Endothelial cell (in vitro differentiated cells): ENCODE measurements at regions not wholly inside any gene's neighbourhood (a gene's known extent, or its start where the extent isn't known, plus 50 kb on each side); places are given as distances from the start of the nearest gene placed in this dataset.

Source experiments
- DNase-seq: peaks from one replicate; pipeline ENCODE4 v3.0.0; 2021; ENCODE audit warnings: low spot score
- H3K27ac Mint-ChIP-seq: one replicate; pipeline ENCODE4 v1.8.0; 2021; ENCODE audit warnings: mixed read lengths, inconsistent platforms; ENCODE audit not compliant: unreplicated experiment
- H3K27me3 Mint-ChIP-seq: one replicate; pipeline ENCODE4 v1.8.0; 2021; ENCODE audit warnings: mild to moderate bottlenecking, moderate library complexity, mixed read lengths, inconsistent platforms; ENCODE audit not compliant: unreplicated experiment
- H3K36me3 Mint-ChIP-seq: one replicate; pipeline ENCODE4 v1.8.0; 2021; ENCODE audit warnings: mild to moderate bottlenecking, low read depth, mixed read lengths, inconsistent platforms; ENCODE audit not compliant: unreplicated experiment
- H3K4me1 Mint-ChIP-seq: one replicate; pipeline ENCODE4 v1.8.0; 2021; ENCODE audit warnings: mild to moderate bottlenecking, mixed read lengths, inconsistent platforms; ENCODE audit not compliant: unreplicated experiment
- H3K4me3 Mint-ChIP-seq: one replicate; pipeline ENCODE4 v1.8.0; 2021; ENCODE audit warnings: mild to moderate bottlenecking, mixed read lengths, inconsistent platforms; ENCODE audit not compliant: unreplicated experiment
- H3K9me3 Mint-ChIP-seq: one replicate; pipeline ENCODE4 v1.8.0; 2021; ENCODE audit warnings: mixed read lengths, inconsistent platforms; ENCODE audit not compliant: unreplicated experiment
- TF ChIP-seq, protein P1 (sequence below): fragments of 200-600 bp; sonication (generic); IDR thresholded peaks from one replicate; pipeline ENCODE4 v1.5.0; 2021; ENCODE audit warnings: antibody characterized with exemption; ENCODE audit not compliant: unreplicated experiment

GRCh38 chr5:158164296-158165047, 305.5 kb upstream of the CLINT1 start:
- Mint-ChIP-seq H3K27ac (no peak overlapping the region), H3K36me3 (no peaks in the 10 kb centered on the region), H3K4me1 (peaks cover 9% of the 10 kb centered on the region), H3K27me3 (peaks cover 2% of the 10 kb centered on the region), H3K4me3 (no peak overlapping the region), H3K9me3 (no peaks in the 10 kb centered on the region)
- DNase-seq, result no peak
- TF ChIP-seq, protein P1, sequence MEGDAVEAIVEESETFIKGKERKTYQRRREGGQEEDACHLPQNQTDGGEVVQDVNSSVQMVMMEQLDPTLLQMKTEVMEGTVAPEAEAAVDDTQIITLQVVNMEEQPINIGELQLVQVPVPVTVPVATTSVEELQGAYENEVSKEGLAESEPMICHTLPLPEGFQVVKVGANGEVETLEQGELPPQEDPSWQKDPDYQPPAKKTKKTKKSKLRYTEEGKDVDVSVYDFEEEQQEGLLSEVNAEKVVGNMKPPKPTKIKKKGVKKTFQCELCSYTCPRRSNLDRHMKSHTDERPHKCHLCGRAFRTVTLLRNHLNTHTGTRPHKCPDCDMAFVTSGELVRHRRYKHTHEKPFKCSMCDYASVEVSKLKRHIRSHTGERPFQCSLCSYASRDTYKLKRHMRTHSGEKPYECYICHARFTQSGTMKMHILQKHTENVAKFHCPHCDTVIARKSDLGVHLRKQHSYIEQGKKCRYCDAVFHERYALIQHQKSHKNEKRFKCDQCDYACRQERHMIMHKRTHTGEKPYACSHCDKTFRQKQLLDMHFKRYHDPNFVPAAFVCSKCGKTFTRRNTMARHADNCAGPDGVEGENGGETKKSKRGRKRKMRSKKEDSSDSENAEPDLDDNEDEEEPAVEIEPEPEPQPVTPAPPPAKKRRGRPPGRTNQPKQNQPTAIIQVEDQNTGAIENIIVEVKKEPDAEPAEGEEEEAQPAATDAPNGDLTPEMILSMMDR, result no peak

DNA sequence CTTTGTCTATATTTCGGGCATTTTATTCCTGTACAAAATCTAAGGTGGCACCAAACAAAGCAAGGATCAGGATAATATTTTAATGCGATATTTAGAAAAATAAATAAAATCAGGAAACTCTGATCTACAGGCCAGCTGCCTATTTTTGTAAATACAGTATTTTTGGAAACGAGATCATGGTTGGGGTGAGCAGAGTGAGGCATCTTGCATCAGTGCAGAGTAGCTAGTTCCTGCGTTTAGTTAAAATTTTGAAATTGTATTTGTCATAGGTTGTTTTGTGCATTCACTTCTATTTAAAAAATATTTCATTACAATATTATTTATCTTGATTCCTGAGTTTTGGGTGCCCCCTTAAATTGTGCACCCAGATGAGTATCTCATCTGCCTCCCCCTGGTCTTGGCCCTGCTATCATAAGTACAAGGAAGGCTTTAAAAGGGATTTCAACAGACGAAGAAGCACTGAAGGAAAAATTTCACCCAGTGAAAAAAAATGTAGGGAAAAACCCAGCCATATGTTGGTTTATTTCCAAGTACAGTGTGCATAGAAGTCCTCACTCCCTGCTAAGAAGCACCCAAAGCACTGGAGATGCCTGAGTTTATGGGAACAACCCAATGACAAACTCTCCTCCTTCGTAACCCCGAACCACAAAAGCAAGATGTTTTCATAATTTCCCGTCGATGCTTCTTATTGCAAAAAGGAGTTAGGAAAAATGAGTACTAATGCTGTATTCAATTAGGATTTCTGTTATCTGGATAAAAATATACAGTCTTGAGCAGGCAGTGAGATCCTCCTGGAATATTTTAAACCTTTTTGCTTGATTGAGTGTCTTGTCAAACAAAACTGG, 304.7 kb upstream of the CLINT1 start:
- no peak for DNase-seq
- H3K27me3 Mint-ChIP-seq, result peaks cover 5% of the 10 kb centered on the region
- no peak overlapping the region for H3K4me3 Mint-ChIP-seq
- no peaks in the 10 kb centered on the region for H3K36me3 Mint-ChIP-seq
- TF ChIP-seq, protein P1, result no peak
- no peak overlapping the region for H3K27ac Mint-ChIP-seq
- H3K4me1 Mint-ChIP-seq, result peaks cover 9% of the 10 kb centered on the region
- H3K9me3 Mint-ChIP-seq, result no peaks in the 10 kb centered on the region

DNA sequence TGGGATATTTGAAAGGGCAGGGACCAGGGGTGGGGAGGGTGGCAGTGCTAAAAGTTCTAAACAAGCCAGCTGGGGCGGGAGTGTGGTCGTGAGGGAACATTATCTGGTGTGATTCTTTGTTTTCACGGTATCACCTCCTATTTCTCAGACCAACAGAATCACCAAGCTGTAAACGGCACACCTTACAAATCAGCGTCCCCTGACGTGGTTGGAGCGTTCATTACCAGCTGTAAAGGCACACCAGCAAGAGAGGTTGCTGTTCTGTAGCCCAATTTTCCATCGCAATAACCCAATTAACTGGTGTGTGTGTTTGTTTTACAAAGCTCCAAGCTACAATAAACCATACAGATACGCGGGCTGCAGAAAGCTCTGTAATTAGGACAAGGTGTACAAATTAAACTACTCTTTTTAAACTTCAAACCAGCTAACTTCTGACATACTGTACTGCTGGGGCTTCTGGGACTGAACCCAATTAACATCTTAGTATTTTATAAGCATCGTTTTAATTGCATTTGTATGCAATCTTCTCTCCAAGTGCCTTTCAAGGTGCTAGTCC, 303.6 kb upstream of the CLINT1 start:
- TF ChIP-seq, protein P1, result no peak
- H3K36me3 Mint-ChIP-seq, result no peaks in the 10 kb centered on the region
- DNase-seq, result no peak
- no peak overlapping the region for H3K27ac Mint-ChIP-seq
- no peak overlapping the region for H3K4me3 Mint-ChIP-seq
- peaks cover 9% of the 10 kb centered on the region for H3K4me1 Mint-ChIP-seq
- H3K9me3 Mint-ChIP-seq, result no peaks in the 10 kb centered on the region
- peaks cover 3% of the 10 kb centered on the region for H3K27me3 Mint-ChIP-seq

DNA sequence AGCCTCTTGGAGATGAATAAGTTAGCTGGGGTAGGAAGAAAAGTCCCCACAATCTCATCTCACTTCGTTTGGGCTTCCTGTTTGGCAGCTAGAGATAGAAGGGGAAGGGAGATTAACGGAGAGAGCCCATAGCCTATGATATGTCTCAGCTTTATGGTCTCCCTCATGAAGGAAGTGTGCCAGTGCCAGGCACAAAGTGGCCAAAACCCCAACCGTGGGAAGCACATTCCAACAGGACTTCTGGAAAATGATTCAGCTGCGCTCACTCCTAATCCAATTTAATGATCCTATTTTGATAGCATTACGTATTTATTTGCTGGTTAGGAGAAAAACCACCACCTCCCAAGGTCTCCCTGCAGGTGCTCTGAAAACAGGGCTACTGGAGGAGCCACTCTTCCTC, 303.1 kb upstream of the CLINT1 start:
- Mint-ChIP-seq H3K4me3 (no peak overlapping the region), H3K4me1 (peaks cover 9% of the 10 kb centered on the region), H3K27me3 (peaks cover 3% of the 10 kb centered on the region), H3K36me3 (no peaks in the 10 kb centered on the region), H3K27ac (no peak overlapping the region), H3K9me3 (no peaks in the 10 kb centered on the region)
- TF ChIP-seq, protein P1, result no peak
- no peak for DNase-seq

DNA sequence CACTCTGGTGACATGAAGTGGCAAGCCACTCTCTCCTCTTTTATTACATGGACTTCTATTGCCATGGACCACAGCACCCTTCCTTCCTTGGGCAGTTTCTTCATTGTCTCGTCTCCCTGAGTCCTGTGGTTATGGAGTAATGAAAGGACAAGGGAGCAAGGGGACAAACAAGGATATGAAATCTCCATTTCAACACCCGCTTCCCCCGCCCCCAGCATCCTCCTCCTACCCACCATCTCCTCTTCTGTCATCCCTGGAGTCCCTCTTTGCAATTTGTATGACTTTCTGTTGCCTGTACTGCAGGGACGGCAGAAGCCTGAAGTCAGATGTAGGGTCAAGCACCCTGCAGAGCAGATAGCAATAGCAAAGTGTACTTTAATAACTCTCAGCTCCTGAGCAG, 300.7 kb upstream of the CLINT1 start:
- Mint-ChIP-seq H3K27me3 (peaks cover 3% of the 10 kb centered on the region), H3K27ac (no peak overlapping the region), H3K4me1 (no peaks in the 10 kb centered on the region), H3K9me3 (no peaks in the 10 kb centered on the region), H3K36me3 (no peaks in the 10 kb centered on the region), H3K4me3 (no peak overlapping the region)
- no peak for DNase-seq
- TF ChIP-seq, protein P1, result no peak
